ENCODE measurements at regions not wholly inside any gene's neighbourhood (a gene's known extent, or its start where the extent isn't known, plus 50 kb on each side); places are given as distances from the start of the nearest gene placed in this dataset.

- Histone ChIP-seq H3K4me3 (no peak overlapping the region), H2AFZ (ENCODE audit: control insufficient read depth, low read depth, low read length) (no peak overlapping the region), H3K9me3 (replicated peaks; ENCODE audit: control insufficient read depth, insufficient read depth, low read length) (no peaks in the 10 kb centered on the region; the same call in 2 of the 3 replicates), H3K79me2 (ENCODE audit: control insufficient read depth, insufficient read depth, low read length) (no peaks in the 10 kb centered on the region), H3K27ac (ENCODE audit: control insufficient read depth, insufficient read depth) (no peak overlapping the region), H4K20me1 (ENCODE audit: control insufficient read depth, insufficient read depth) (no peaks in the 10 kb centered on the region), H3K27me3 (replicated peaks in 1 of 2; ENCODE audit: control insufficient read depth in 2 of 2, insufficient read depth in 2 of 2, low read length in 1 of 2) (no peaks in the 10 kb centered on the region), H3K4me1 (ENCODE audit: control insufficient read depth, insufficient read depth, low read length) (no peaks in the 10 kb centered on the region), H3K4me2 (ENCODE audit: control insufficient read depth, insufficient read depth) (no peak overlapping the region), H3K9ac (ENCODE audit: control insufficient read depth, insufficient read depth, low read length) (no peak overlapping the region), H3K36me3 (ENCODE audit: control insufficient read depth in 2 of 2, insufficient read depth in 2 of 2, low read length in 1 of 2) (no peaks in the 10 kb centered on the region)
- ATAC-seq (no peak), DNase-seq (ENCODE audit: low read depth, low spot score) (no peak), FAIRE-seq (no peak)
- ChIA-PET POLR2A (no interaction called here), RAD21 (ENCODE audit: unreplicated experiment) (no interaction called here), SMC1A (ENCODE audit: uncharacterized antibody, unreplicated experiment) (no interaction called here), CTCF (no interaction called here)
- 68% methylated on average over 4 of the region's 4 CpGs for WGBS (ENCODE audit: insufficient coverage, insufficient replicate concordance, low lambda C conversion rate, missing lambda C conversion rate)
- intact Hi-C loops (cut with micrococcal nuclease; ENCODE audit: unreplicated experiment) (no loop called here), in situ Hi-C loops (cut with MboI) (no loop called here)
- no peak for TF ChIP-seq NFYA (IDR thresholded peaks at IDR 0.05; ENCODE audit: borderline replicate concordance, low read depth, low read length)
- TF ChIP-seq ZBED1 (IDR thresholded peaks at IDR 0.05; ENCODE audit: borderline replicate concordance): no peak
- no peak for TF ChIP-seq ZNF592 (IDR thresholded peaks at IDR 0.05)
- TF ChIP-seq ZNF217 (IDR thresholded peaks at IDR 0.05): no peak
- no peak for TF ChIP-seq NFIC (IDR thresholded peaks at IDR 0.05; ENCODE audit: low read depth, low read length)
- no peak for TF ChIP-seq RAD21 (IDR thresholded peaks at IDR 0.05; ENCODE audit: insufficient read depth, low read depth, low read length)
- TF ChIP-seq E4F1 (IDR thresholded peaks at IDR 0.05; ENCODE audit: borderline replicate concordance, partially characterized antibody): no peak
- TF ChIP-seq NR2C2 (IDR thresholded peaks at IDR 0.05; ENCODE audit: borderline replicate concordance, control insufficient read depth, insufficient read length, low read depth): no peak
- TF ChIP-seq PAX8 (IDR thresholded peaks at IDR 0.05): no peak
- BruUV-seq (replicated peaks): no TSS peak
Observed at GRCh38 chr5:159609359-159609758, 279.1 kb upstream of the IL12B start.

Measured in GM12878 (cell line).